H1 (cell line): ENCODE measurements at regions not wholly inside any gene's neighbourhood (a gene's known extent, or its start where the extent isn't known, plus 50 kb on each side); places are given as distances from the start of the nearest gene placed in this dataset.

Experiments
- CREB1 ChIP-seq: IDR thresholded peaks from 2 replicates; pipeline ENCODE4 v1.6.1; 2012; ENCODE audit warnings: inconsistent platforms
- EP300 ChIP-seq, 2 experiments: IDR thresholded peaks; 1 replicate in 1 of 2; 2 replicates in 1 of 2; pipeline ENCODE4 v1.6.1; 2011 to 2012; ENCODE audit warnings: low read depth in 2 of 2, low read length in 2 of 2, mild to moderate bottlenecking in 2 of 2, borderline replicate concordance in 1 of 2, inconsistent platforms in 1 of 2, moderate library complexity in 1 of 2
- EZH2 ChIP-seq: fragments of 200-600 bp; sonication (generic); IDR thresholded peaks from 2 replicates; pipeline ENCODE4 v1.7.1; 2012; ENCODE audit warnings: low read depth, mild to moderate bottlenecking, moderate library complexity, low read length, inconsistent platforms; ENCODE audit not compliant: severe bottlenecking
- GABPA ChIP-seq: IDR thresholded peaks from 2 replicates; pipeline ENCODE4 v1.6.1; 2011; ENCODE audit warnings: mild to moderate bottlenecking, low read length, moderate library complexity, borderline replicate concordance; ENCODE audit not compliant: insufficient read depth
- POLR2A ChIP-seq, 2 experiments: IDR thresholded peaks; 1 replicate in 1 of 2; 2 replicates in 1 of 2; pipeline ENCODE4 v1.6.1; 2011; ENCODE audit warnings: low read depth in 2 of 2, low read length in 2 of 2, mild to moderate bottlenecking in 2 of 2; ENCODE audit errors: control extremely low read depth in 1 of 2
- POLR2AphosphoS5 ChIP-seq: IDR thresholded peaks from 2 replicates; pipeline ENCODE4 v1.6.1; 2011; ENCODE audit warnings: low read depth, low read length
- RAD21 ChIP-seq, 2 experiments: IDR thresholded peaks in 1 of 2; conservative IDR thresholded peaks in 1 of 2; 2 replicates each; pipeline ENCODE4 v1.6.1; 2011; ENCODE audit warnings: low read depth in 2 of 2, low read length in 2 of 2, improper control_type of control experiment in 1 of 2, inconsistent platforms in 1 of 2, mild to moderate bottlenecking in 1 of 2, moderate library complexity in 1 of 2
- RXRA ChIP-seq: IDR thresholded peaks from 2 replicates; pipeline ENCODE4 v1.6.1; 2011; ENCODE audit warnings: low read depth, mild to moderate bottlenecking, low read length, moderate library complexity; ENCODE audit not compliant: insufficient read depth
- TEAD4 ChIP-seq: IDR thresholded peaks from 2 replicates; pipeline ENCODE4 v1.6.1; 2012; ENCODE audit warnings: low read depth, low read length, inconsistent platforms, mixed read lengths
- TF ChIP-seq, protein P1 (sequence below), 3 experiments: IDR thresholded peaks; 1 replicate in 2 of 3; 2 replicates in 1 of 3; pipeline versions ENCODE4 v1.5.1 to v1.6.1; 2011; ENCODE audit warnings: low read length in 3 of 3, mild to moderate bottlenecking in 3 of 3, inconsistent platforms in 2 of 3, low read depth in 1 of 3, moderate library complexity in 1 of 3; ENCODE audit not compliant: insufficient read depth in 1 of 3; ENCODE audit errors: control extremely low read depth in 1 of 3
- TF ChIP-seq, protein P2 (sequence below): IDR thresholded peaks from 2 replicates; pipeline ENCODE4 v1.6.1; 2011; ENCODE audit warnings: low read length, improper control_type of control experiment

GRCh38 chr9:85278769-85279168, 463.0 kb downstream of the AGTPBP1 start:
- no peak for TF ChIP-seq POLR2AphosphoS5
- TF ChIP-seq, protein P1, sequence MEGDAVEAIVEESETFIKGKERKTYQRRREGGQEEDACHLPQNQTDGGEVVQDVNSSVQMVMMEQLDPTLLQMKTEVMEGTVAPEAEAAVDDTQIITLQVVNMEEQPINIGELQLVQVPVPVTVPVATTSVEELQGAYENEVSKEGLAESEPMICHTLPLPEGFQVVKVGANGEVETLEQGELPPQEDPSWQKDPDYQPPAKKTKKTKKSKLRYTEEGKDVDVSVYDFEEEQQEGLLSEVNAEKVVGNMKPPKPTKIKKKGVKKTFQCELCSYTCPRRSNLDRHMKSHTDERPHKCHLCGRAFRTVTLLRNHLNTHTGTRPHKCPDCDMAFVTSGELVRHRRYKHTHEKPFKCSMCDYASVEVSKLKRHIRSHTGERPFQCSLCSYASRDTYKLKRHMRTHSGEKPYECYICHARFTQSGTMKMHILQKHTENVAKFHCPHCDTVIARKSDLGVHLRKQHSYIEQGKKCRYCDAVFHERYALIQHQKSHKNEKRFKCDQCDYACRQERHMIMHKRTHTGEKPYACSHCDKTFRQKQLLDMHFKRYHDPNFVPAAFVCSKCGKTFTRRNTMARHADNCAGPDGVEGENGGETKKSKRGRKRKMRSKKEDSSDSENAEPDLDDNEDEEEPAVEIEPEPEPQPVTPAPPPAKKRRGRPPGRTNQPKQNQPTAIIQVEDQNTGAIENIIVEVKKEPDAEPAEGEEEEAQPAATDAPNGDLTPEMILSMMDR (IDR thresholded peaks at IDR 0.05; ENCODE audit: control extremely low read depth in 1 of 3, insufficient read depth in 1 of 3, low read depth in 1 of 3, low read length in 3 of 3): no peak
- no peak for TF ChIP-seq CREB1
- no peak for TF ChIP-seq RXRA
- TF ChIP-seq RAD21 (IDR thresholded peaks at IDR 0.05 in 1 of 2, conservative IDR thresholded peaks at IDR 0.05 in 1 of 2; ENCODE audit: low read depth in 2 of 2, low read length in 2 of 2): no peak
- TF ChIP-seq POLR2A (IDR thresholded peaks at IDR 0.05; ENCODE audit: control extremely low read depth in 1 of 2, low read depth in 2 of 2, low read length in 2 of 2): no peak
- TF ChIP-seq EP300 (IDR thresholded peaks at IDR 0.05; ENCODE audit: borderline replicate concordance in 1 of 2, low read depth in 2 of 2, low read length in 2 of 2): no peak
- TF ChIP-seq TEAD4: no peak
- TF ChIP-seq GABPA: no peak
- no peak for TF ChIP-seq EZH2
- TF ChIP-seq, protein P2, sequence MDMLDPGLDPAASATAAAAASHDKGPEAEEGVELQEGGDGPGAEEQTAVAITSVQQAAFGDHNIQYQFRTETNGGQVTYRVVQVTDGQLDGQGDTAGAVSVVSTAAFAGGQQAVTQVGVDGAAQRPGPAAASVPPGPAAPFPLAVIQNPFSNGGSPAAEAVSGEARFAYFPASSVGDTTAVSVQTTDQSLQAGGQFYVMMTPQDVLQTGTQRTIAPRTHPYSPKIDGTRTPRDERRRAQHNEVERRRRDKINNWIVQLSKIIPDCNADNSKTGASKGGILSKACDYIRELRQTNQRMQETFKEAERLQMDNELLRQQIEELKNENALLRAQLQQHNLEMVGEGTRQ: no peak
